A673 (cell line): ENCODE measurements at regions not wholly inside any gene's neighbourhood (a gene's known extent, or its start where the extent isn't known, plus 50 kb on each side); places are given as distances from the start of the nearest gene placed in this dataset.

Source experiments
- CTCF ChIP-seq: fragments of 300-800, 200-600 bp; sonication (generic); conservative IDR thresholded peaks from 2 replicates; pipeline ENCODE4 v1.5.1; 2017; ENCODE audit warnings: low read depth, mild to moderate bottlenecking, antibody characterized with exemption, low read length, moderate library complexity, mixed read lengths
- EZH2 ChIP-seq: fragments of 200-600 bp; sonication (generic); IDR thresholded peaks from 2 replicates; pipeline ENCODE4 v1.6.1; 2017; ENCODE audit warnings: borderline replicate concordance, low read depth, mild to moderate bottlenecking, mixed read lengths, antibody characterized with exemption, low read length; ENCODE audit not compliant: poor library complexity, severe bottlenecking

- TF ChIP-seq CTCF = no peak
- TF ChIP-seq EZH2 = no peak
Observed at GRCh38 chr2:59570818-59571217, 982.6 kb downstream of the BCL11A start.
